Neural cell (in vitro differentiated cells): ENCODE measurements at regions not wholly inside any gene's neighbourhood (a gene's known extent, or its start where the extent isn't known, plus 50 kb on each side); places are given as distances from the start of the nearest gene placed in this dataset.

Experiments
- H2AFZ ChIP-seq: fragments of 200-600, 300-800 bp; sonication (generic), shearing (Covaris generic); 2 replicates; pipeline ENCODE4 v1.6.0; 2014; ENCODE audit warnings: low read depth, mild to moderate bottlenecking, antibody characterized with exemption, low read length, moderate library complexity
- H3F3A ChIP-seq: fragments of 200-600 bp; shearing (Covaris generic); 2 replicates; pipeline ENCODE4 v1.6.1; 2016; ENCODE audit warnings: mild to moderate bottlenecking, moderate library complexity, mixed read lengths, antibody characterized with exemption, low read length; ENCODE audit not compliant: insufficient read depth, poor library complexity, severe bottlenecking
- H3K27ac ChIP-seq: fragments of 200-600, 300-800 bp; sonication (generic), shearing (Covaris generic); 2 replicates; pipeline ENCODE4 v1.5.1; 2014; ENCODE audit warnings: mild to moderate bottlenecking, low read length, moderate library complexity
- H3K27me3 ChIP-seq: fragments of 300-800, 200-600 bp; sonication (generic), shearing (Covaris generic); 2 replicates; pipeline ENCODE4 v1.6.0; 2014; ENCODE audit warnings: mild to moderate bottlenecking, low read depth, low read length, moderate library complexity; ENCODE audit not compliant: insufficient read depth
- H3K36me3 ChIP-seq: fragments of 300-800, 200-600 bp; sonication (generic), shearing (Covaris generic); 2 replicates; pipeline ENCODE4 v1.5.1; 2014; ENCODE audit warnings: mild to moderate bottlenecking, antibody characterized with exemption, low read length, moderate library complexity; ENCODE audit not compliant: insufficient read depth
- H3K4me2 ChIP-seq: fragments of 300-800, 200-600 bp; sonication (generic), shearing (Covaris generic); 2 replicates; pipeline ENCODE4 v1.6.0; 2014; ENCODE audit warnings: mild to moderate bottlenecking, low read length
- H3K4me3 ChIP-seq: fragments of 300-800, 200-600 bp; sonication (generic), shearing (Covaris generic); 2 replicates; pipeline ENCODE4 v1.5.1; 2014; ENCODE audit warnings: mild to moderate bottlenecking, low read length, moderate library complexity
- H3K79me2 ChIP-seq: fragments of 200-600 bp; shearing (Covaris generic); replicated peaks from 2 replicates; pipeline ENCODE4 v1.6.0; 2014; ENCODE audit warnings: mild to moderate bottlenecking, low read length, moderate library complexity; ENCODE audit not compliant: insufficient read depth
- H3K9ac ChIP-seq: fragments of 300-800, 200-600 bp; sonication (generic), shearing (Covaris generic); 2 replicates; pipeline ENCODE4 v1.6.1; 2016; ENCODE audit warnings: mild to moderate bottlenecking, low read length, mixed read lengths
- H3K9me2 ChIP-seq: fragments of 200-600 bp; shearing (Covaris generic); 2 replicates; pipeline ENCODE4 v1.6.1; 2016; ENCODE audit warnings: mild to moderate bottlenecking, low read length, mixed read lengths; ENCODE audit not compliant: insufficient read depth
- H3K9me3 ChIP-seq: fragments of 200-600, 300-800 bp; sonication (generic), shearing (Covaris generic); 2 replicates; pipeline ENCODE4 v1.6.1; 2016; ENCODE audit warnings: mild to moderate bottlenecking, mixed run types, low read length, moderate library complexity, mixed read lengths
- H4K20me1 ChIP-seq: fragments of 200-600 bp; shearing (Covaris generic); 2 replicates; pipeline ENCODE4 v1.6.1; 2016; ENCODE audit warnings: mild to moderate bottlenecking, mixed run types; ENCODE audit not compliant: insufficient read depth
- EP300 ChIP-seq: fragments of 450-650 bp; conservative IDR thresholded peaks from 2 replicates; pipeline ENCODE4 v1.6.1; 2014; ENCODE audit warnings: antibody characterized with exemption, mild to moderate bottlenecking, moderate library complexity; ENCODE audit not compliant: poor library complexity, severe bottlenecking
- EZH2 ChIP-seq: fragments of 200-600, 300-800 bp; shearing (Covaris generic), sonication (generic); IDR thresholded peaks from 2 replicates; pipeline ENCODE4 v1.6.1; 2014; ENCODE audit warnings: antibody characterized with exemption, low read length, borderline replicate concordance, mild to moderate bottlenecking; ENCODE audit not compliant: insufficient read depth, poor library complexity, severe bottlenecking
- MXI1 ChIP-seq: fragments of 450-650 bp; conservative IDR thresholded peaks from 2 replicates; pipeline ENCODE4 v1.6.1; 2014; ENCODE audit warnings: antibody characterized with exemption, mild to moderate bottlenecking; ENCODE audit not compliant: poor library complexity, severe bottlenecking
- POLR2AphosphoS5 ChIP-seq: IDR thresholded peaks from 2 replicates; pipeline ENCODE4 v1.6.1; 2012
- RAD21 ChIP-seq: fragments of 450-650 bp; conservative IDR thresholded peaks from 2 replicates; pipeline ENCODE4 v1.6.1; 2014; ENCODE audit warnings: antibody characterized with exemption, mild to moderate bottlenecking, moderate library complexity
- TAF1 ChIP-seq: IDR thresholded peaks from 2 replicates; pipeline ENCODE4 v1.6.1; 2012; ENCODE audit warnings: low read depth
- TF ChIP-seq, protein P1 (sequence below): IDR thresholded peaks from 2 replicates; pipeline ENCODE4 v1.6.1; 2012; ENCODE audit warnings: borderline replicate concordance
- TF ChIP-seq, protein P2 (sequence below): fragments of 450-650 bp; IDR thresholded peaks from 2 replicates; pipeline ENCODE4 v1.5.1; 2014; ENCODE audit warnings: antibody characterized with exemption, mild to moderate bottlenecking, moderate library complexity; ENCODE audit not compliant: poor library complexity, severe bottlenecking

DNA sequence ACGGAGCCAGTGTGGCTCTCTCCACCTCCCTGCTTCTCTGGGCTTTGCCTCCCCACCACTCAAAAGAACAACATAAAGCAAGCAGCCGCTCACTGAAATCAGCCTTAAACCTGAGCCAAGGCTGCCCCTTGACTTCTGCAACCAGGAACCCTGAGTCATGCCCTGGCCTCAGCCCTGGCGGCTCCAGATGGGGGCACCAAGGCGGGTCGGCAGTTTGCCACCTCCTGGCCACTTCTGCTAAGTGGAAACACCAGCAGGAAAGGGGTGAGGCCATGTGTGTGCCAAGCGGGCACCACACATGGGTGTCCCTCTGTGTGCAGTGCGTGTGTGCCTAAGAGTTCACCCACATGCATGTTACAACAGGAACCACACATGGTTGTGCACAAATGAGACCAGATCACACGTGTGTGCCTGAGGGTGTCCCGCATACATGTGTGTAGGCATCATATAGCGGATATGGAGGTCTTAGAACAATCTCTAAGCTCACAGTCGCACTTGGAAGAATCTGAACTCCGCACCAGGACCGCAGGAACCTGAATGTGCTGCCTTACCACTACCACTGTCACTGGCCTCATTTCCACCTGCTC is 221.2 kb downstream of the MN1 start:
- no peaks in the 10 kb centered on the region for H3F3A ChIP-seq
- H3K27ac ChIP-seq, result no peak overlapping the region
- H3K9ac ChIP-seq, result no peak overlapping the region
- H3K9me2 ChIP-seq, result no peaks in the 10 kb centered on the region
- TF ChIP-seq EP300, result no peak
- no peak for TF ChIP-seq EZH2
- no peak for TF ChIP-seq POLR2AphosphoS5
- TF ChIP-seq, protein P1, sequence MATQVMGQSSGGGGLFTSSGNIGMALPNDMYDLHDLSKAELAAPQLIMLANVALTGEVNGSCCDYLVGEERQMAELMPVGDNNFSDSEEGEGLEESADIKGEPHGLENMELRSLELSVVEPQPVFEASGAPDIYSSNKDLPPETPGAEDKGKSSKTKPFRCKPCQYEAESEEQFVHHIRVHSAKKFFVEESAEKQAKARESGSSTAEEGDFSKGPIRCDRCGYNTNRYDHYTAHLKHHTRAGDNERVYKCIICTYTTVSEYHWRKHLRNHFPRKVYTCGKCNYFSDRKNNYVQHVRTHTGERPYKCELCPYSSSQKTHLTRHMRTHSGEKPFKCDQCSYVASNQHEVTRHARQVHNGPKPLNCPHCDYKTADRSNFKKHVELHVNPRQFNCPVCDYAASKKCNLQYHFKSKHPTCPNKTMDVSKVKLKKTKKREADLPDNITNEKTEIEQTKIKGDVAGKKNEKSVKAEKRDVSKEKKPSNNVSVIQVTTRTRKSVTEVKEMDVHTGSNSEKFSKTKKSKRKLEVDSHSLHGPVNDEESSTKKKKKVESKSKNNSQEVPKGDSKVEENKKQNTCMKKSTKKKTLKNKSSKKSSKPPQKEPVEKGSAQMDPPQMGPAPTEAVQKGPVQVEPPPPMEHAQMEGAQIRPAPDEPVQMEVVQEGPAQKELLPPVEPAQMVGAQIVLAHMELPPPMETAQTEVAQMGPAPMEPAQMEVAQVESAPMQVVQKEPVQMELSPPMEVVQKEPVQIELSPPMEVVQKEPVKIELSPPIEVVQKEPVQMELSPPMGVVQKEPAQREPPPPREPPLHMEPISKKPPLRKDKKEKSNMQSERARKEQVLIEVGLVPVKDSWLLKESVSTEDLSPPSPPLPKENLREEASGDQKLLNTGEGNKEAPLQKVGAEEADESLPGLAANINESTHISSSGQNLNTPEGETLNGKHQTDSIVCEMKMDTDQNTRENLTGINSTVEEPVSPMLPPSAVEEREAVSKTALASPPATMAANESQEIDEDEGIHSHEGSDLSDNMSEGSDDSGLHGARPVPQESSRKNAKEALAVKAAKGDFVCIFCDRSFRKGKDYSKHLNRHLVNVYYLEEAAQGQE, result no peak
- TF ChIP-seq, protein P2, sequence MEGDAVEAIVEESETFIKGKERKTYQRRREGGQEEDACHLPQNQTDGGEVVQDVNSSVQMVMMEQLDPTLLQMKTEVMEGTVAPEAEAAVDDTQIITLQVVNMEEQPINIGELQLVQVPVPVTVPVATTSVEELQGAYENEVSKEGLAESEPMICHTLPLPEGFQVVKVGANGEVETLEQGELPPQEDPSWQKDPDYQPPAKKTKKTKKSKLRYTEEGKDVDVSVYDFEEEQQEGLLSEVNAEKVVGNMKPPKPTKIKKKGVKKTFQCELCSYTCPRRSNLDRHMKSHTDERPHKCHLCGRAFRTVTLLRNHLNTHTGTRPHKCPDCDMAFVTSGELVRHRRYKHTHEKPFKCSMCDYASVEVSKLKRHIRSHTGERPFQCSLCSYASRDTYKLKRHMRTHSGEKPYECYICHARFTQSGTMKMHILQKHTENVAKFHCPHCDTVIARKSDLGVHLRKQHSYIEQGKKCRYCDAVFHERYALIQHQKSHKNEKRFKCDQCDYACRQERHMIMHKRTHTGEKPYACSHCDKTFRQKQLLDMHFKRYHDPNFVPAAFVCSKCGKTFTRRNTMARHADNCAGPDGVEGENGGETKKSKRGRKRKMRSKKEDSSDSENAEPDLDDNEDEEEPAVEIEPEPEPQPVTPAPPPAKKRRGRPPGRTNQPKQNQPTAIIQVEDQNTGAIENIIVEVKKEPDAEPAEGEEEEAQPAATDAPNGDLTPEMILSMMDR, result no peak
- TF ChIP-seq MXI1, result no peak
- no peak for TF ChIP-seq RAD21
- H2AFZ ChIP-seq, result no peak overlapping the region
- no peak overlapping the region for H3K4me2 ChIP-seq
- H3K4me3 ChIP-seq, result no peak overlapping the region
- no peaks in the 10 kb centered on the region for H3K79me2 ChIP-seq
- H3K9me3 ChIP-seq, result no peaks in the 10 kb centered on the region
- H3K36me3 ChIP-seq, result no peaks in the 10 kb centered on the region
- no peaks in the 10 kb centered on the region for H3K27me3 ChIP-seq
- no peaks in the 10 kb centered on the region for H4K20me1 ChIP-seq

DNA sequence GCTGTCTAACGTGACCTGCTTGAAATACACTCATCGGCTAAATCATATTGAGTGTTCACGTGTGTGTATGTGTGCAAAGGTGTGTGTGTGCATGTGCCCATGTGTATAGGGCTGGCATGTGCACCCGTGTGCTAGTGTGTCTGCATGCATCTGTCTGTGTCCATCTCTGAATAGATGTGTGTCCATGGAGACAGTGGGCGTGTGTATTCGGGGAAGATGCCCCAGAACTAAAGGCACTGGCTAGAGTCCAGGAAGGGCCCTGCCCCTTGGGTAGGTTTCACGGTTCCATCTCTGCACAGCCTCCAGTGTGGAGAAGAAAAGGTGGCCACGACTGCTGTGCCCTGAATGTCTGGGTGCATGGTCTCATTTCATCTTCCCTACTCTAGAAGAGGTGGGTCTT is 220.3 kb downstream of the MN1 start:
- no peaks in the 10 kb centered on the region for H3K79me2 ChIP-seq
- no peak overlapping the region for H3K4me2 ChIP-seq
- no peaks in the 10 kb centered on the region for H3F3A ChIP-seq
- no peak overlapping the region for H3K27ac ChIP-seq
- H3K9ac ChIP-seq, result no peak overlapping the region
- H3K27me3 ChIP-seq, result no peaks in the 10 kb centered on the region
- H3K9me3 ChIP-seq, result no peaks in the 10 kb centered on the region
- H2AFZ ChIP-seq, result no peak overlapping the region
- no peaks in the 10 kb centered on the region for H4K20me1 ChIP-seq
- no peaks in the 10 kb centered on the region for H3K9me2 ChIP-seq
- no peak overlapping the region for H3K4me3 ChIP-seq
- H3K36me3 ChIP-seq, result no peaks in the 10 kb centered on the region
- TF ChIP-seq, protein P2, result no peak
- TF ChIP-seq TAF1, result no peak
